OCI-LY3 (cell line): ENCODE measurements at regions not wholly inside any gene's neighbourhood (a gene's known extent, or its start where the extent isn't known, plus 50 kb on each side); places are given as distances from the start of the nearest gene placed in this dataset.

ENCODE experiments used
- CTCF ChIP-seq: fragments of 200-600, 300-600 bp; sonication (generic); IDR thresholded peaks from 2 replicates; pipeline ENCODE4 v1.5.1; 2014; ENCODE audit warnings: antibody characterized with exemption, low read length, low read depth
- EZH2phosphoT487 ChIP-seq: fragments of 200-600 bp; shearing (Covaris generic); IDR thresholded peaks from 2 replicates; pipeline ENCODE4 v1.6.1; 2018; ENCODE audit warnings: antibody characterized with exemption, mixed run types, low read depth

DNA sequence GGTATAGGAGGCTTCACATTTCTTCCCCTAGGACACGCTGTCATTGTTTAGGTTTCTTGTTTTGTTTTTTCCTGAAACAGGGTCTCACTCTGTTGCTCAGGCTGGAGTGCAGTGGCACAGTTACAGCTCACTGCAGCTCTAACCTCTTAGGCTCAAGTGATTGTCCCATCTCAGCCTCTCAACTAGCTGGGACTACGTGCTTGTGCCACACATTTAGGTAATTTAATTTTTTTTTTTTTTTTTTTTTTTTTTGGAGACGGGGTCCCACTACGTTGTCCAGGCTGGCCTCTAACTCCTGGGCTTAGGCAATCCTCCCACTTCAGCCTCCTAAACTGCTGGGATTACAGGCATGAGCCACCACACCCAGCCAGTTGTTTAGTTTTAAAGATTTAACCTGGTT, 66.2 kb downstream of the EXOSC2 start:
- TF ChIP-seq CTCF (no peak), EZH2phosphoT487 (no peak)
